PC-3 (cell line): ENCODE measurements at regions not wholly inside any gene's neighbourhood (a gene's known extent, or its start where the extent isn't known, plus 50 kb on each side); places are given as distances from the start of the nearest gene placed in this dataset.

ENCODE experiments used
- ATAC-seq: fragments of 200-7000 bp; cut with Tn5 transposase; 2 replicates; pipeline ENCODE4 v1.9.1; 2020; ENCODE audit warnings: mild to moderate bottlenecking, moderate library complexity
- BruUV-seq: library from RNA; stranded (reverse); fragments of 400-500 nt; replicated peaks from 2 replicates; lab custom pipeline; 2021; lab: Mats Ljungman, UMichigan
- CTCF ChIA-PET: fragments of 300-600 bp; sonication (Branson Sonifier 250); formaldehyde crosslinking; loops from one replicate; lab custom pipeline; 2022; ENCODE audit warnings: antibody characterized with exemption; lab: Charles Lee
- POLR2A ChIA-PET: fragments of 300-600 bp; sonication (Branson Sonifier 250); formaldehyde crosslinking; loops from one replicate; lab custom pipeline; 2022; ENCODE audit warnings: antibody characterized with exemption; ENCODE audit not compliant: unreplicated experiment; lab: Charles Lee
- DNase-seq: peaks from one replicate; pipeline ENCODE4 v3.0.0-alpha.2; 2015
- H2AFZ ChIP-seq: fragments of 300-600 bp; sonication (generic); 2 replicates; pipeline ENCODE4 v1.6.0; 2016; ENCODE audit warnings: antibody characterized with exemption, low read length
- H3F3A ChIP-seq: fragments of 300-600 bp; sonication (generic); one replicate; pipeline ENCODE4 v1.6.0; 2017; ENCODE audit warnings: antibody characterized with exemption, low read length, control low read depth, mild to moderate bottlenecking; ENCODE audit not compliant: unreplicated experiment
- H3K27ac ChIP-seq: fragments of 300-600 bp; sonication (generic); 2 replicates; pipeline ENCODE4 v1.5.1; 2016; ENCODE audit warnings: mild to moderate bottlenecking, low read length
- H3K27me3 ChIP-seq: fragments of 300-600 bp; sonication (generic); 2 replicates; pipeline ENCODE4 v1.6.1; 2016; ENCODE audit warnings: low read length, mixed read lengths
- H3K36me3 ChIP-seq: fragments of 300-600 bp; sonication (generic); 2 replicates; pipeline ENCODE4 v1.6.1; 2016; ENCODE audit warnings: low read depth, mixed run types, low read length, mixed read lengths
- H3K4me1 ChIP-seq: fragments of 300-600 bp; sonication (generic); 2 replicates; pipeline ENCODE4 v1.5.1; 2016; ENCODE audit warnings: low read length; ENCODE audit not compliant: insufficient read depth
- H3K4me2 ChIP-seq: fragments of 300-600 bp; sonication (generic); 2 replicates; pipeline ENCODE4 v1.6.0; 2016; ENCODE audit warnings: low read length
- H3K4me3 ChIP-seq: fragments of 300-600 bp; sonication (generic); 2 replicates; pipeline ENCODE4 v1.5.1; 2016; ENCODE audit warnings: mild to moderate bottlenecking, low read length, mixed read lengths
- H3K79me2 ChIP-seq: fragments of 300-600 bp; sonication (generic); 2 replicates; pipeline ENCODE4 v1.6.1; 2017; ENCODE audit warnings: low read length, mixed read lengths
- H3K9ac ChIP-seq: fragments of 300-600 bp; sonication (generic); 2 replicates; pipeline ENCODE4 v1.6.0; 2016; ENCODE audit warnings: mild to moderate bottlenecking, low read length
- H3K9me2 ChIP-seq: fragments of 300-600 bp; sonication (generic); replicated peaks from 2 replicates; pipeline ENCODE4 v1.6.1; 2016; ENCODE audit warnings: mixed run types, low read length, mixed read lengths
- H3K9me3 ChIP-seq: fragments of 300-600 bp; sonication (generic); 2 replicates; pipeline ENCODE4 v1.6.1; 2016; ENCODE audit warnings: low read length, mixed read lengths
- H4K20me1 ChIP-seq: fragments of 300-600 bp; sonication (generic); 2 replicates; pipeline ENCODE4 v1.6.1; 2016; ENCODE audit warnings: low read length, mixed read lengths
- CTCF ChIP-seq: fragments of 300-600 bp; sonication (generic); conservative IDR thresholded peaks from 2 replicates; pipeline ENCODE4 v1.5.1; 2017; ENCODE audit warnings: antibody characterized with exemption, low read depth, mild to moderate bottlenecking, low read length
- EZH2 ChIP-seq: fragments of 300-600 bp; sonication (generic); IDR thresholded peaks from one replicate; pipeline ENCODE4 v1.6.1; 2017; ENCODE audit warnings: antibody characterized with exemption, mild to moderate bottlenecking, low read length; ENCODE audit not compliant: unreplicated experiment
- EZH2phosphoT487 ChIP-seq: fragments of 300-600 bp; sonication (generic); IDR thresholded peaks from 2 replicates; pipeline ENCODE4 v1.6.1; 2018; ENCODE audit warnings: mild to moderate bottlenecking, antibody characterized with exemption, low read length, borderline replicate concordance
- intact Hi-C: fragments of 100-400 bp; cut with micrococcal nuclease; formaldehyde crosslinking; loops from 2 replicates; pipeline ENCODE4 v1.9.0; 2023

GRCh38 chr10:94076325-94076841 is 82.7 kb downstream of the PLCE1 start:
- no peaks in the 10 kb centered on the region for H3K9me3 ChIP-seq
- H3K9ac ChIP-seq, result no peak overlapping the region
- H3K36me3 ChIP-seq, result no peaks in the 10 kb centered on the region
- ATAC-seq (peak; percentile 53), DNase-seq (peak; percentile 33)
- intact Hi-C loops, result loop anchor here (2.0 to 10.0 kb wide), 3 partner anchors 148 to 248 kb away; no protein-coding TSS in a partner anchor
- no TSS peak for BruUV-seq
- no peaks in the 10 kb centered on the region for H4K20me1 ChIP-seq
- peak; percentile 49; the same call in 1 of the 2 replicates for TF ChIP-seq CTCF
- TF ChIP-seq EZH2phosphoT487, result no peak
- H3K4me1 ChIP-seq, result no peaks in the 10 kb centered on the region
- no peak overlapping the region for H2AFZ ChIP-seq
- no peak overlapping the region for H3K4me2 ChIP-seq
- no peaks in the 10 kb centered on the region for H3K9me2 ChIP-seq
- ChIA-PET POLR2A (no interaction called here), CTCF (interaction anchor here (0.6 to 1.9 kb wide), 3 partner anchors 34 to 160 kb away, joined by 3 to 6 read pairs (median 3); no protein-coding TSS in a partner anchor)
- H3K27ac ChIP-seq, result no peak overlapping the region
- no peaks in the 10 kb centered on the region for H3F3A ChIP-seq
- H3K27me3 ChIP-seq, result no peaks in the 10 kb centered on the region
- 0 out of 2 replicates have a peak, but pooled peaks cover 13% of the 10 kb centered on the region for H3K79me2 ChIP-seq
- no peak overlapping the region for H3K4me3 ChIP-seq

- BruUV-seq, result no TSS peak
- Histone ChIP-seq H3K4me1 (no peaks in the 10 kb centered on the region), H3K36me3 (no peaks in the 10 kb centered on the region), H3K4me3 (no peak overlapping the region), H3K4me2 (no peak overlapping the region), H3K9me2 (no peaks in the 10 kb centered on the region), H3K79me2 (0 out of 2 replicates have a peak, but pooled peaks cover 13% of the 10 kb centered on the region), H4K20me1 (no peaks in the 10 kb centered on the region), H3K9ac (no peak overlapping the region), H3K27me3 (no peaks in the 10 kb centered on the region), H3K27ac (no peak overlapping the region), H3F3A (no peaks in the 10 kb centered on the region), H2AFZ (no peak overlapping the region), H3K9me3 (no peaks in the 10 kb centered on the region)
- ChIA-PET CTCF (interaction anchor here (1.0 kb wide), 1 partner anchor 160 kb away, joined by 3 read pairs; no protein-coding TSS in a partner anchor), POLR2A (no interaction called here)
- DNase-seq (no peak), ATAC-seq (no peak)
- TF ChIP-seq CTCF (no peak), EZH2phosphoT487 (no peak)
- intact Hi-C loops, result loop anchor here (2.0 to 10.0 kb wide), 3 partner anchors 148 to 248 kb away; no protein-coding TSS in a partner anchor
Measured at GRCh38 chr10:94077042-94077441, 83.3 kb downstream of the PLCE1 start.

- H3K27me3 ChIP-seq, result no peaks in the 10 kb centered on the region
- ATAC-seq (no peak), DNase-seq (no peak)
- no peak overlapping the region for H3K4me2 ChIP-seq
- POLR2A ChIA-PET, result no interaction called here
- no peak for TF ChIP-seq EZH2
- H3K9me3 ChIP-seq, result no peaks in the 10 kb centered on the region
- H3K79me2 ChIP-seq, result 0 out of 2 replicates have a peak, but pooled peaks cover 13% of the 10 kb centered on the region
- no peaks in the 10 kb centered on the region for H3F3A ChIP-seq
- CTCF ChIA-PET, result no interaction called here
- H4K20me1 ChIP-seq, result no peaks in the 10 kb centered on the region
- no peak overlapping the region for H2AFZ ChIP-seq
- no peaks in the 10 kb centered on the region for H3K36me3 ChIP-seq
- intact Hi-C loops, result no loop called here
- H3K9me2 ChIP-seq, result no peaks in the 10 kb centered on the region
- no peaks in the 10 kb centered on the region for H3K4me1 ChIP-seq
- no TSS peak for BruUV-seq
- no peak overlapping the region for H3K9ac ChIP-seq
- H3K4me3 ChIP-seq, result no peak overlapping the region
- H3K27ac ChIP-seq, result no peak overlapping the region
Measured at GRCh38 chr10:94080108-94080507, 86.4 kb downstream of the PLCE1 start.
